Lower leg skin (tissue), 4 donors: ENCODE measurements at regions not wholly inside any gene's neighbourhood (a gene's known extent, or its start where the extent isn't known, plus 50 kb on each side); places are given as distances from the start of the nearest gene placed in this dataset.
A peak's percentile ranks its signal among the peaks of the same experiment; 100 is the strongest.

Source experiments
- DNase-seq, 2 donors: peaks; one replicate each; pipeline ENCODE4 v3.0.0-alpha.2; 2019; ENCODE audit warnings: low spot score in 2 of 2
- H3K4me3 ChIP-seq: fragments of 200-600 bp; sonication (generic); 2 replicates; pipeline ENCODE4 v1.5.1; 2017; ENCODE audit warnings: mild to moderate bottlenecking, low read depth; ENCODE audit not compliant: poor library complexity, severe bottlenecking
- POLR2A ChIP-seq, 2 donors: fragments of 450-650 bp; IDR thresholded peaks; one replicate each; pipeline ENCODE4 v1.6.1; 2016 to 2017; ENCODE audit warnings: antibody characterized with exemption in 2 of 2, mild to moderate bottlenecking in 1 of 2, moderate library complexity in 1 of 2
- WGBS, 2 donors: methylation state at CpG; one replicate each; pipeline ENCODE4 v1.1.5; 2018; 5-methylcytosine and 5-hydroxymethylcytosine counted together
- intact Hi-C: fragments of 100-400 bp; cut with DNase I; formaldehyde crosslinking; loops from one replicate; pipeline ENCODE4 v1.15.0; 2023; ENCODE audit warnings: low total_unique reads
- TF ChIP-seq, protein P1 (sequence below), 3 donors: fragments of 450-650 bp; IDR thresholded peaks; one replicate each; pipeline ENCODE4 v1.5.1; 2016; ENCODE audit warnings: antibody characterized with exemption in 3 of 3, mild to moderate bottlenecking in 3 of 3, moderate library complexity in 2 of 3

DNA sequence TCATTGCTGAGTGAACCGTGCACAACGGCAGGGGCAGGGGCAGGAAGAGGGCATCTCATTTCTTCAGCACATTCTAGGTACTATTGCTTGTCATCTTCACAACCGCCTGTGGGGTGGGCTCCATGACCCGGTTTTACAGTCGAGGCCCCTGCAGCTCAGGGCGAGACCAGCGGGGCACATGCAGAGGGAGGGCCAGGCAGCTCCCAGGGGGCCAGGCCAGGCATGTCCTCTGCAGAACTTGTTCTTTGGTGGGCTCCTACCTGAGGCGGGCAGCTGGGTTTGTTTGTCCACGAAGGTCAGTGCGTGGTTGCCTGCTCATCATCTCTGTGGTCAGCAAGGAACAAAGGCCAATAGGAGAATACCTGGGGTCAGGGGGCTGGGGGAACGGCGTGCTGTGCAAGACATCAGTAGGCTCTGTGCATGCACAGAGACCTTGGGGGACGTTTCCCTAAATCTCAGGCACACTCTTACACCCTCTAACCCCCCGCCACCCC lies 75.1 kb upstream of the LEP start:
- 43 to 49% methylated on average over 14 of the region's 14 CpGs for WGBS, 2 donors

DNA sequence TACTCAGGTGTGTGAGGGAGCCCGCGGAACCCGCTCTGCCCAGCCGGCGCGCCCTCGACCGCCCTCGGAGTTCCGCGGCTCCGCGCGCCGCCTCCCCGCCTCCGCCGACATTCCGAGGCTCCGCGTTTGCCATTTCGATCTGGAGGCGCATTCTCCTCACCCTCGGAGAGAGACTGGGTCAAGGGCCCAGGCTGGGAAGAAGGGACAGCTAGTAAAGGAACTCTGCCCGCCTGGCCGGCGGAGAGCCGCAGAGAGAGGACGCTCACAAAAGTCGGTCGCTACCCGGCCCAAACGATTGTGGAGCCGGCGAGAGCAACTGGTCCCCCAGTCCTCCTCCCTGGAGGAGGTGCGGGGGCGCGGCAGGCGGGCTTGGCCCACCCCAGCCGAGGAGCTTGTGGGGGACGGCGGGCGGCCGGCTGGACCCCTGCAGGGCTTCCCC lies 74.5 kb upstream of the LEP start:
- WGBS, 2 donors, result 0 to 3% methylated on average over 35 to 43 of the region's 44 CpGs
- intact Hi-C loops, result no loop called here
- no peak for TF ChIP-seq POLR2A (IDR thresholded peaks at IDR 0.05)
- TF ChIP-seq, protein P1, sequence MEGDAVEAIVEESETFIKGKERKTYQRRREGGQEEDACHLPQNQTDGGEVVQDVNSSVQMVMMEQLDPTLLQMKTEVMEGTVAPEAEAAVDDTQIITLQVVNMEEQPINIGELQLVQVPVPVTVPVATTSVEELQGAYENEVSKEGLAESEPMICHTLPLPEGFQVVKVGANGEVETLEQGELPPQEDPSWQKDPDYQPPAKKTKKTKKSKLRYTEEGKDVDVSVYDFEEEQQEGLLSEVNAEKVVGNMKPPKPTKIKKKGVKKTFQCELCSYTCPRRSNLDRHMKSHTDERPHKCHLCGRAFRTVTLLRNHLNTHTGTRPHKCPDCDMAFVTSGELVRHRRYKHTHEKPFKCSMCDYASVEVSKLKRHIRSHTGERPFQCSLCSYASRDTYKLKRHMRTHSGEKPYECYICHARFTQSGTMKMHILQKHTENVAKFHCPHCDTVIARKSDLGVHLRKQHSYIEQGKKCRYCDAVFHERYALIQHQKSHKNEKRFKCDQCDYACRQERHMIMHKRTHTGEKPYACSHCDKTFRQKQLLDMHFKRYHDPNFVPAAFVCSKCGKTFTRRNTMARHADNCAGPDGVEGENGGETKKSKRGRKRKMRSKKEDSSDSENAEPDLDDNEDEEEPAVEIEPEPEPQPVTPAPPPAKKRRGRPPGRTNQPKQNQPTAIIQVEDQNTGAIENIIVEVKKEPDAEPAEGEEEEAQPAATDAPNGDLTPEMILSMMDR (IDR thresholded peaks at IDR 0.05), result no peak
- no peak overlapping the region for H3K4me3 ChIP-seq
- peak in 1 of 2 donors; percentile 83 for DNase-seq

More for the DNA sequence above, 75.1 kb upstream of the LEP start:
- no peak overlapping the region for H3K4me3 ChIP-seq
- TF ChIP-seq, protein P1 (IDR thresholded peaks at IDR 0.05), result no peak
- no peak for TF ChIP-seq POLR2A (IDR thresholded peaks at IDR 0.05)
- DNase-seq, result peak in 1 of 2 donors; percentile 72
- intact Hi-C loops, result no loop called here

DNA sequence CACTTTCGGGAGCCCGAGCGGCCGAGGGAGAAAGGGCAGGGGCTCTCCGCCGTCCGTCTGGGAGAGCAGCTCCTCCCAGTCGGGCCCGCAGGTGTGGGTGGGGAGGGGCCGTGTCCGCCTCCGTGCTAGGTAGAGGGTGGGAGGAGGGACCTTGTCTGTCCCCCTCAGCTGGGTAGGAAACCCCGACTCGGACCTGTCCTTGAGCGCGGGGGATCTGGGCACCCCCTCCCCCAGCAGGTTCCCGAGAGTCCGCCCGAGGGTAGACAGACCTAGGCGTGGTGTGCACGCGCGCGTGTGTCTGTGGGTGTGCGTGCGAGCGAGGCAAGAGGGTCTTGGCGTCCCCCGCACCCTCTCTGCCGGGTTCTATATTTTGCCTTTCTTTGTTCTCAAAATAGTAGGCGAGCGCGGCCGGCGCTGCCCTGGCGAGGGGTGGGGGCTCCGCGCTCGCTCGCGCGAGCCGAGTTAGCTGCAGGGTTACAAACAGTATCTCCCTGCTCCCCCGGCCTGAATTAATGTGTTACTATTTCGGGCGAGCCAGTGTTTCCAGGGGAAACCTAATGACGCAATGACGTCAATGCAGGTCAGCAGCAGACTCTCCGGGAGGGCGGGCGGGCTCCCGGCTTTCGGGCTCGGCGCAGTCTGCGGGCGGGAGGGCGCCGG lies 73.9 kb upstream of the LEP start:
- H3K4me3 ChIP-seq, result no peak overlapping the region
- DNase-seq, result peak in 1 of 2 donors; percentile 63
- WGBS, 2 donors, result 0 to 2% methylated on average over 26 to 34 of the region's 59 CpGs
- TF ChIP-seq POLR2A (IDR thresholded peaks at IDR 0.05), result no peak
- TF ChIP-seq, protein P1 (IDR thresholded peaks at IDR 0.05), result no peak
- intact Hi-C loops, result no loop called here

DNA sequence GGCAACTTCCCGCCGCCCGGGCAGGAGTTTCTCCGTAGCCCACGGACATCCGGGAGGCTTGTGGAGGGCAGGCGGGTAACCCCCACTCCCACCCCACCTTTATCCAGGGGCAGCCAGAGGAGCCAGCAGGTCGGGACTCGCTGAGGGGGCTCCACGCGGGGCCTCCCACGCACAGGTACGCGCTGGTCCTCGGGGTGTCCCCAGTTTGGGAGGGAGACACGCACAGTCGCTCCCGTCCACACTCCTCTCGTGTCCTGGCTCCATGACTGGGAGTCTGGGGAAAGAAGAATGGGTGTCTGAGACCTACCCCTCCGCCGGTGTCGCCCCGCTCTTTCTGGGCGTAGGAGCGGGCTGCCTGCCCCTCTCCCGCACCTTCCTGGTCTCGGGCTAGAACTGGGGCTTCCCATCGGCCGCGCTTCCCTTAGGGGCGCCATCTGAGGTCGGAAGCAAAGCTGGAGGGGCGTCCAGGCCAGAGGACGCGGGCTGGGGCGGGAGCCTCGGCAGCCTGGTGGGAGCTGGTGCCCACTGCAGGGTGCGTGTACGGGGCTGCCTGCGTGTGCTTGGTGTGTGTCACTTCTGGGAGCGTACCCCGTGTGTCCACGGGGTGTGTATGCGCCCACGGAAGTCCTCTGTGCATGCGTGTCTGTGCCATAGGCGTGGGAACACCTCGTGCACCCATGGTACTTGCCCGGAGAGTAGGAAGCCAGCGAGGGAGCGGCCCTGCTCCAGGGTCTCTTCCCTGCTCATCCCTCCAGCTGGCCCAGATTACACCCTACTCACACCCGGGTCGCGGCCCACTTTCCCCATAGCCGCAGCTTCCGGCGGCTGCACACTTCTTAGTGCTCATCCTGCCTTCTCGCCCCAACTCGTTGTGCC lies 73.0 kb upstream of the LEP start:
- no peak for TF ChIP-seq POLR2A (IDR thresholded peaks at IDR 0.05)
- TF ChIP-seq, protein P1 (IDR thresholded peaks at IDR 0.05), result no peak
- intact Hi-C loops, result no loop called here
- H3K4me3 ChIP-seq, result no peak overlapping the region
- DNase-seq, result peak in 1 of 2 donors; percentile 82
- WGBS, 2 donors, result 6 to 7% methylated on average over 20 to 21 of the region's 59 CpGs

DNA sequence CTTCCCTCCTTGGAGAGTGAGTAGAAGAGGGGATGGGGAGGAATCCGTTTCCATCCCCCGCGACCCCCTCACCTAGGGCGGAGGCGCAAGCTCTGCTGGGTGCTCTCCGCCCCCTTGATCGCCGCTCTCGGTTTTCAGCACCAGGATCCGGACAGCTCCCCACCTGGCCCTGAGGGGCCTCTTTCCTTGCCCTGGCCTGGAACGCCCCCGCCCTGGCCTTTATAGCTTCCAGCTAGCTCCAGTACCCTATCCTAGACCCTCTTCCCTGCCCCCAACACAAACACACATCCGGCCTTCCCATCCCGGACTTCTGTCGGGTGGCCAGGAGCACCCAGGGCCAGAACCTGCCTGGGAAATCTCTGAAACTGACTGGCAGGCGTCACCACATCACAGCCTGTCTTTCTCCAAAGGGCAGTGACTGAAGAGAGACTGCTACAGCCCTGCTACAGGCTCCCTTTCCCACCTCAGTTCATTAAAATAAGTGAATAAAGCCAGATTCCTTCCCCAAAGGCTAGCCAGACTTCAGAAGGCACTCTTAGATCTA lies 72.3 kb upstream of the LEP start:
- 8 to 10% methylated on average over 16 of the region's 16 CpGs for WGBS, 2 donors
- peak in 1 of 2 donors; percentile 76 for DNase-seq
- intact Hi-C loops, result no loop called here
- no peak for TF ChIP-seq POLR2A (IDR thresholded peaks at IDR 0.05)
- TF ChIP-seq, protein P1 (IDR thresholded peaks at IDR 0.05), result no peak
- no peak overlapping the region for H3K4me3 ChIP-seq
